OCI-LY7 (cell line): ENCODE measurements at regions not wholly inside any gene's neighbourhood (a gene's known extent, or its start where the extent isn't known, plus 50 kb on each side); places are given as distances from the start of the nearest gene placed in this dataset.

Experiments
- BruUV-seq: library from RNA; stranded (reverse); fragments of 400-500 nt; replicated peaks from 2 replicates; lab custom pipeline; 2021; lab: Mats Ljungman, UMichigan
- CTCF ChIA-PET: fragments of 300-600 bp; sonication (Branson Sonifier 250); formaldehyde crosslinking; loops from one replicate; lab custom pipeline; 2022; ENCODE audit warnings: antibody characterized with exemption; ENCODE audit not compliant: unreplicated experiment; lab: Charles Lee
- POLR2A ChIA-PET: fragments of 300-600 bp; sonication (Branson Sonifier 250); formaldehyde crosslinking; loops from one replicate; lab custom pipeline; 2022; ENCODE audit warnings: antibody characterized with exemption; lab: Charles Lee
- DNase-seq: peaks from one replicate; pipeline ENCODE4 v3.0.0-alpha.2; 2015; ENCODE audit warnings: low spot score
- H2AFZ ChIP-seq: fragments of 200-600 bp; sonication (generic), shearing (Covaris generic); 2 replicates; pipeline ENCODE4 v1.6.1; 2014; ENCODE audit warnings: mild to moderate bottlenecking, antibody characterized with exemption, low read length, moderate library complexity
- H3K27ac ChIP-seq: fragments of 200-600 bp; sonication (generic); 2 replicates; pipeline ENCODE4 v1.5.1; 2014; ENCODE audit warnings: mixed run types, low read depth, mild to moderate bottlenecking, moderate library complexity, low read length, inconsistent platforms; ENCODE audit not compliant: poor library complexity, severe bottlenecking
- H3K36me3 ChIP-seq: fragments of 200-600 bp; sonication (generic); 2 replicates; pipeline ENCODE4 v1.6.1; 2014; ENCODE audit warnings: mild to moderate bottlenecking, antibody characterized with exemption, low read length, moderate library complexity, mixed read lengths; ENCODE audit not compliant: insufficient read depth
- H3K4me1 ChIP-seq: fragments of 200-600 bp; sonication (generic); 2 replicates; pipeline ENCODE4 v1.5.1; 2014; ENCODE audit warnings: mild to moderate bottlenecking, low read length; ENCODE audit not compliant: insufficient read depth, poor library complexity, severe bottlenecking
- H3K4me2 ChIP-seq: fragments of 200-600 bp; sonication (generic); 2 replicates; pipeline ENCODE4 v1.6.1; 2014; ENCODE audit warnings: mild to moderate bottlenecking, low read length
- H3K4me3 ChIP-seq: fragments of 200-600 bp; sonication (generic); 2 replicates; pipeline ENCODE4 v1.5.1; 2014; ENCODE audit warnings: mild to moderate bottlenecking, low read depth, low read length; ENCODE audit not compliant: poor library complexity, severe bottlenecking
- H3K79me2 ChIP-seq: fragments of 200-600 bp; sonication (generic); 2 replicates; pipeline ENCODE4 v1.6.1; 2016; ENCODE audit warnings: low read depth, mild to moderate bottlenecking, low read length, moderate library complexity, mixed read lengths; ENCODE audit not compliant: insufficient read depth
- H3K9me2 ChIP-seq: fragments of 200-600 bp; sonication (generic); 2 replicates; pipeline ENCODE4 v1.6.1; 2016; ENCODE audit warnings: mild to moderate bottlenecking, low read length, mixed read lengths; ENCODE audit not compliant: insufficient read depth
- H3K9me3 ChIP-seq: fragments of 200-600 bp; sonication (generic); 2 replicates; pipeline ENCODE4 v1.6.1; 2014; ENCODE audit warnings: mild to moderate bottlenecking, mixed run types, low read length, mixed read lengths
- H4K20me1 ChIP-seq: fragments of 200-600 bp; sonication (generic); 2 replicates; pipeline ENCODE4 v1.6.1; 2014; ENCODE audit warnings: mild to moderate bottlenecking, antibody characterized with exemption, low read length, moderate library complexity, mixed read lengths; ENCODE audit not compliant: insufficient read depth
- CTCF ChIP-seq: fragments of 200-600 bp; sonication (generic); conservative IDR thresholded peaks from 2 replicates; pipeline ENCODE4 v1.5.1; 2014; ENCODE audit warnings: mild to moderate bottlenecking, antibody characterized with exemption, low read length, moderate library complexity, mixed read lengths
- EZH2phosphoT487 ChIP-seq: fragments of 200-600 bp; sonication (generic); IDR thresholded peaks from 2 replicates; pipeline ENCODE4 v1.6.1; 2018; ENCODE audit warnings: low read depth, borderline replicate concordance, mild to moderate bottlenecking, mixed run types, antibody characterized with exemption, low read length, moderate library complexity, mixed read lengths
- intact Hi-C: fragments of 100-400 bp; cut with micrococcal nuclease; formaldehyde crosslinking; loops from one replicate; pipeline ENCODE4 v1.10.0; 2022; ENCODE audit not compliant: unreplicated experiment

- Histone ChIP-seq H3K79me2 (no peaks in the 10 kb centered on the region), H2AFZ (no peak overlapping the region; the same call in 1 of the 2 replicates), H3K4me2 (no peak overlapping the region), H3K27ac (no peak overlapping the region), H3K9me3 (no peaks in the 10 kb centered on the region), H3K36me3 (no peaks in the 10 kb centered on the region), H3K4me1 (no peaks in the 10 kb centered on the region), H3K9me2 (no peaks in the 10 kb centered on the region), H4K20me1 (no peaks in the 10 kb centered on the region), H3K4me3 (no peak overlapping the region)
- intact Hi-C loops = no loop called here
- POLR2A ChIA-PET = no interaction called here
- CTCF ChIA-PET = no interaction called here
- BruUV-seq = no TSS peak
- DNase-seq = no peak
- TF ChIP-seq CTCF (no peak), EZH2phosphoT487 (no peak)
These were observed 115.2 kb upstream of the PELI2 start for GRCh38 chr14:56002876-56003625.

DNA sequence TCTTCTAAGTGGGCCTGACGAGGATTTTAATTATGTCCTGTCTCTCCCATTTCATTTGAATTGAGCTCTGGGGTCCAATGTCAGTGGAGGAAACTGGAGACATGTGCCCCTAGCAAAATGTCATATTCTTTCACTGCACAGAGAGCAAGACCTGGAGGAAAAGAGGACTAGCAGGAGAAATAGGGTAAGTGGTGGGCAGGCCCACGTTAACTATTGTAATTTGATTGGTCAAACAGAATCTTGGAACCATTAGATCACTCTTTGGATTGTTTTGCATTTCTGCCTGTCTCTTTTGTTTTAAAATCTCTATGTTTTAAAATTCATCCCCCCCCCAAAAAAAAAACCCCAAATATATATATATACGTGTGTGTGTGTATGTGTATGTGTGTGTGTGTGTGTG is 113.9 kb upstream of the PELI2 start:
- POLR2A ChIA-PET = no interaction called here
- BruUV-seq = no TSS peak

More for the DNA sequence above, 113.9 kb upstream of the PELI2 start:
- Histone ChIP-seq H3K9me3 (no peaks in the 10 kb centered on the region), H3K4me3 (no peak overlapping the region), H3K4me2 (no peak overlapping the region), H3K9me2 (no peaks in the 10 kb centered on the region), H3K4me1 (no peaks in the 10 kb centered on the region), H3K27ac (no peak overlapping the region), H3K79me2 (no peaks in the 10 kb centered on the region), H3K36me3 (no peaks in the 10 kb centered on the region), H4K20me1 (no peaks in the 10 kb centered on the region), H2AFZ (no peak overlapping the region)
- CTCF ChIA-PET = no interaction called here
- intact Hi-C loops = no loop called here
- TF ChIP-seq CTCF (no peak), EZH2phosphoT487 (no peak)
- DNase-seq = no peak
